Activated CD8-positive, alpha-beta memory T cell treated with anti-CD3 and anti-CD28 coated beads for 48 hours (primary cell): ENCODE measurements at regions not wholly inside any gene's neighbourhood (a gene's known extent, or its start where the extent isn't known, plus 50 kb on each side); places are given as distances from the start of the nearest gene placed in this dataset.

Source experiments
- DNase-seq, 3 experiments: peaks; one replicate each; pipeline ENCODE4 v3.0.0-alpha.2; 2020; ENCODE audit warnings: low read depth in 2 of 3, low spot score in 2 of 3

DNA sequence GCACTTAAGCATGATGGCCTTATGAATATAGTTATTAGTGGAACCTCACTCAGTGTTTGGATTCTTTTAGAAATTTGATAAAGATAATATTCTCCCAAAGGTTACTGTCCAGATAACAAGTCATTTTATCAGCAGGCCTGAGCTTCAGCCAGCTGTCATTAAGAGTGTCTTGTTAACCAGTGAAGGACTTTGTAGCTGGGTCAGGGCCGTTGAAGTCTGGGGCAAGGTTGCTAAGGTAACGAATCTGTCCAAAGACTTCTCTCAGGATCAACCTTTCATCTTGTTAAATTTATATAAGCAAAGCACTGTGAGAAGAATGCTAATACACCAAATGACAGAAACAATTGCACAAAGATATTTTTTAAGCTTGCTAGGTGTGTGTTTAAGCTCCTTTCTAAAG, 271.3 kb upstream of the TMPO start:
- DNase-seq: no peak

DNA sequence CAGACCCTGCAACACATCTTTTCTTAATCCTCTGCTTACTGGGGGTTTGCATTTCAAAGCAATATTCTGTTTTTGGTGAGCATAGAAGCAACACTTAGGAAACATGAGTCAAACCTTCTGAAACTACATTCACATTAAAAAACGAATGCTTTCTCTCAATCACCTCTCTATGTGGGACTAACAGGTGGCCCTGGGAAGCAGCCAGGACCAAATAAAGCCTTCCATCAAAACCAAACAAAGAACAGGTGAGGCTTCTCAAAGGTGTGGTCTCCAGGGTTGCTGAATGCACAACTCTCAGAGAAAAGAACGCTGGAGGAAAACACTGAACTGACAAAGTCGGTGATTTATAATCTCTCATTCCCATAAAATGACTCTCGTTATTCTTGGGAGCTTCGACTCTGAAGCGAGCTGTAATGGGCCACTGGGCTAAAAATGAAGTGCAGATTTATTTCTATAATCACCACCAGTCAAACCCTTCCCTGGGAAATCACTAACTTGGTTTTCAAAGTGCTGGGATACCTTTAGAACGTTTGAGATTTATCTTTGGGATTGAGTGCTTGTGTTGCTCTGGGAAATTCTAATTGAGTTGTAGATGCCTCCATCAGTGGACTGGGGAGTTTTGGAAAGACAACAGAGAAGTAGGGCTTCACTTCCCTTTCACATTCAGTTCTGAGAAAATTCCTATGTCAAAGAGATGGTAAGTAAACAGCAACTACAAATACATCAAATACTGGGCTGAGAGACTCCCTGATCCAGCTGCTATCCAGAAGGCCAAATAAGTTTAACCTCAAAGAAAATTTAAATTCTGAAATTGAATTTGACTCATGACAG, 262.0 kb upstream of the TMPO start:
- no peak for DNase-seq

DNA sequence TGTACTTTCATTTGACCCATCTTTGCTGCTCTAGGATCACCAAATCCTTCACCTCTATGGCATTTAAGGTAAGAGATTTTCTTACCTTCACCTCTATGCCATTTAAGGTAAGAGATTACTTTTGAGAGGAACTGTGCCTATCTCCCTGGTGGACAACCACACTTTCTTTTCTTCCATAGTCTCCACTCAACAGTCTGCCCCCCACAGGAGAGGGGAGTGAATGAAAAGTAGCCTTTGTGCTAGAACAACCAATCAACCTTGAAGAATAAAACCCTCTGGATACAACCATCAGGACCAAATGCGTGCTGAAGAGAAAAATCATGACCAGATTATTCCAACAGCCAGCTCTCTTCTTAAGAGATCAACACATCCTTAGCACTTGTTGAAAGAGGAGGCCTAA, 258.6 kb upstream of the TMPO start:
- no peak for DNase-seq

DNA sequence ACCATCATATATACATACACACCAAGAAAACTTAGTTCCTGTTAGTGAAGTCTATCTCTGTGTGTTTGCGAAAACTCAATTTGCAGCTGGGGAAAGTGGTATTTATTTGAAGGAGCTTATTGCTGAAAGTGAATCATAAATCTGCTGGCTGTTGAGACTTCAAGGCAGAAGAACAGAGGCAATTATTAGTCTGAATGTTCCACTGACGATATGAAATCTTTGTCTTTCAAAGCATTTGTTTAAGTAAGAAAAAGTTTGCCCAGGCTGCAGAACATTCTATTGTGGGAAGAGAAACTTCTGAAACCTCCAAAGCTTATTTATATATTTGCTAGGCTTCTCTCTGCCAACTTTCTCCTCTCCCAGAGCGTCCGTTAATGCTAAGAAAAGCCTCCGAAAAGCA, 255.7 kb upstream of the TMPO start:
- DNase-seq: no peak

DNA sequence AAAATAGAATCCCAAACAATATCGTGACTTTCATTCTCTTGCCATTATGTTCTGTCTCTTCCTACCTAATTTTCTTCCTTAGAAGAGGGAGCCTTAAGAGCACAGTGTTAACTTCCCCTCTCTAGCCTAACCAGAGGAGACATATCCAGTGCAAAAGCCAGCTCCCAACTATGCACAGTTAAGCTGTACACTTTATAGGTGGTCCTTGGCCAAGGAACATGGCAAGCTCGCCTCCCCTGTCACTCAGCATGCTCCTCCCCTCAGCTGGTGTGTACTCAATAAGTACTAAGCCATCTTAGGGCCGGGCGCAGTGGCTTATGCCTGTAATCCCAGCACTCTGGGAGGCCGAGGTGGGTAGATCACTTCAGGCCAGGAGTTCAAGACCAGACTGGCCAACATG, 255.1 kb upstream of the TMPO start:
- no peak for DNase-seq

DNA sequence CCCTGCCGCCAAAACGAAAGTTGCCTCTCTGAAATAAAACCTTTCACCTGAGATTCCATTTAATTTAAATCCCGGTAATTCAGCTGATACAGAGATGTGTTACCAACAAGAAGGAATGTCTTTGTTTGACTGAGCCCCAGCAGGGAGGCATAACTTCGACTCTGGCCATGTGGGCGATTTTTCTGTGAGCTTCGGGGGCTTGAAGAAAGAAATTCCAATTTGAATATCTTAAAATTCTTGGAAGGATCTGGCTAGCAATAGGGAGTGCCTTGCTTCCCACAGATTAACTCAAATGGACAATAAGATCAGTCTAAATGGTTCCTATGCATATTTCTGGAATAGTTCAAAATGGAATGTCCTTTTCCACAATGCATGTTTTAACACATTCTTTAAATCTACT, 252.5 kb upstream of the TMPO start:
- DNase-seq: no peak

DNA sequence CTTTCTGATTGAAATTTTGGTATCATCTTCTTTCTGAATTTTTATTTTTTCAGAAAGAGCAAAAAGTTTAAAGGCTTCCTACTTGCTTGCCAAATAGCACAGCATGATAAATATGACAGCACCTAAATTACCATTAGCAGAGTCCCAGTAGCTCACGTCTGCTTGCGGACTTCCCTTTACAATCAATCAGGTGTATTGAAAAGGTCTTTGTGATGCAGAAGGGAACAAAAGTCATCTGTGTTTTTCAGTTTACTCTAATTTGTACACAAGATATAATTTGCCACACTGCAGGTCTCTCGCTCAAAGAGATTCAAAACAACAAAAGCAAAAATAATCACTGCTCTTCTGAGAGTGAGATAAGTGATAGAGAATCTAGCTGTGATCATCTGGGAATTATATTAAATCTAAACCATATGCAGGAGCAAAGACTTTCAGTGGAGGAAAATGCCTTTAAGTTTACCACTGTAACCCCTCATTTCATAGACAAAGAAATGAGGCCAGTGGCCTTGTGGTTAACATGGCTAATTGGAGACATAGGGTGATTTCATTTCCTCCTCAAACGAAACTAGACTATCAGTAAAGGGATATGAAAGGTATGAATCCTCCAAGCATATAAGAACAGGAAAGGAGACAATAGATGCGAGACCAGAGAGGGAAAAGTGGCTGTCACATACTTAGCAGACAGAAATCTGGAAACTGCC, 240.8 kb upstream of the TMPO start:
- DNase-seq: no peak

DNA sequence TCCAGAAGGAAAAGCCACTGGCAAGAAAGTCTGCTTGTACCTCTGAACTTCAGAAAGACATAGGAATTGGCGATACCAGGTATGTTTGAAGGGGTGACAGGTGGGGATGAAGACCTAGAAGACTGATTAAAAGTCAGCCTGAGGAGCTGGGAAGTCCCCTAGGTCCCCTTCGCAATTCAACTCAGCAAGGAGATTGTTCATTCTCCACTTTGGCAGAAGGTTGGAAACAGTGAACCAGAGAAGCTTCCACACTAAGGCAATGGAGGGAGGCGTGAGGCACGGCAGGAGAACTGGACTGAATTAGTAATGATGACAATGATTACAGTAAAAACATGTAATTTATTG, 240.3 kb upstream of the TMPO start:
- no peak for DNase-seq

DNA sequence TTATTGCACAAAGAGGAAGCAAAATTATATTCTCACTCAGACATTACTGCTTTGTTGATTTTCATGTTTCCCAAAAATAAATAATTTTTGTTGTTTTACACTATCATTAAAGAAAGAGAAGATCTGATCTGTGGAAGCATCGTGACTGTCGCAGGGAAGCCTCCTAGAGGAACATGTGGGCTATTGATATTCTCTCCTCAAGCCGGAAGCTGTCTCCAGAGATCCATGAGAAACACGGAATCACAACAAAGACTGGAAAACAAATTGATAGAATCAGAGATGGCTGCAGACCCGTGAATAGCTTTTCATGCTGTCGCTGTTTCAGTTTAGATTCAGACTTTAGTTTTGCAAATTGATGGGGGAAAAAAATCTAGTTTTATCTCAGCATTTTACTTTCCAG, 235.2 kb upstream of the TMPO start:
- no peak for DNase-seq

DNA sequence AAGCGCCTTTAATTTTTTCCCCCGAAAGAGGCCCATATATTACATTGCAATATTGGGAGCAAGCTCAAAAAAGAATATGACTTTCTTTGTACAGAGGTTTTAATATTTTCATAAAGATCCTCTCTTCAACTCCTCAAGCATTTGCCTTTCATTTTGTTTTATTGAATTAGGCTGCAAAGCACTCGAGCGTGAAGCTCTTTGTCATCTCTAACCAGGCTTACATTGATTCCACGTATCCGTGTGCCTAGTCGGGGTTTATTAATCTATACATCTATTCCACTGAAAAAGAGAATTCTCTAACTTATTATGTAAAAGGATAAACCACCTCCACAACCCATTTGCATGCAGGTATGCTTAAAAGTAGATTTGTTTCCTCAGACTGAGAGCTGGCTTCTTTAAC, 234.8 kb upstream of the TMPO start:
- DNase-seq: no peak

DNA sequence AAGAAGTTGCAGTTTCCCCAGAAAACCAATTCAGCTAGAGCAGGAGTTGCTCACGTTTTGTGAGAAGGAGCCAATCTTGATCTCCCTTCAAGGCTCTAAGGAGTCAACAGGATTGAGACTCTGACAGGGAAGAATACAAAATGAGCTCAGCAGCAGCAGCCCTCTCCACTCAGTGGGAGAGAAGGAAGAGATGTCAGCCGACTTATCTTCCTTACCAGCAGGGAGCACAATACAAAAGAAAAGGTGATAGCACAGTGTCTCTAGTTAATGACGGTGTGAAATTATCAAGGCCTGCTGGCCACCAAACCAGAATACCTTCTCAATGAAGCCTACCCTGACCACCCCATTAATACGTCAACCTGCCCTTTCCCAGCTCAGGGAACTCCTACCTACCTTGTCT, 223.6 kb upstream of the TMPO start:
- DNase-seq: no peak

DNA sequence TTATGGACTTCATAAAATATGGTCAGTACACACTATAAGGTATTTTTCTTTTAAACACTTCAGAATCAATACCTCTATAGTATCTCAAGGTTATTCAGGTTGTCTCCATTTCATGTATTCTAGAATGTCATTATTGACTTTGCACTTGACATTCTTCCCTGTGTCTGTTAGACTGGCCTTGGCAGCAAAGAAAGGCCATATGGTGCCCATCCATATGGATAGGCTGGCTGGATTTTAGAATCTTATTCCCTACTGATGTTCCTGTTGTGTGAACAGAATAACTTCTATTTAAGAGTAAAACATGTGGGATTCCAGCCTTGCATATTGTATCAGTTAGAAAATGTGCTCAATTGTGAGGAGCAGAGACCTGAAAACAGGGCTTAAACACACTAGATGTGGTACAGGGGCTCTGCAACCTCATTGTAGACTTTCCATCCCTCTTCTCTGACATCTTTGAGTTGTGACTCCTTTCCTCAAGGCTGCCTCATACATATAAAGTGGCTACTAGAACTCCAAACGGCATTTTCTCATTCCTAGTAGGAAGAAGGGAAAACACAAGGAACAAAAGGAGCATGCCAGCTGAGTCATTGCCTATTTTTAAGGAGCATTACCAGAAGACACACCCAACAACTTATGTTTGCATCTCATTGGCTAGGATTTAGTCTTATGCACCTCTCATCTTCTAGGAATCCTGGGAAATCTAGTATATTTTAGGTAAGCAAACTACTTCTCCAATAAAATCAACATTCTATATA, 221.2 kb upstream of the TMPO start:
- DNase-seq: no peak

DNA sequence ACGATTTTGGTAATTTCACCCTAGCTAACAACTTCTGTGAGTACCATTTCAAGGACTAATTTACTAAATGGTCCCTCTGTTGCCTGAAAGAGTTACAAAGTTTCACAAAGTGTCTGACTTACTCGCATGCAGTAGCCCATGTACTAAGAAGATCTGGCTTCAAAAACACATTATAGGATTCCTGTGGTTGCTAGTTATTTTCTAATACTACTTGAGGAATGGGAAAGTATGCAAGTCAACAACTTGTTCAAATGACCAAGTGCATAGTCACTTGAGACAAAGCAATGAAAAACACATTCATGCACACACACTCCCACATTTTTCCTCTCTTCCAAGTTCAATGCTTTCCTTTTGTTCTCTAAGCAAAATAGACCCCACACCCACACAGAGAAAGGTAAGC, 219.7 kb upstream of the TMPO start:
- DNase-seq: no peak

DNA sequence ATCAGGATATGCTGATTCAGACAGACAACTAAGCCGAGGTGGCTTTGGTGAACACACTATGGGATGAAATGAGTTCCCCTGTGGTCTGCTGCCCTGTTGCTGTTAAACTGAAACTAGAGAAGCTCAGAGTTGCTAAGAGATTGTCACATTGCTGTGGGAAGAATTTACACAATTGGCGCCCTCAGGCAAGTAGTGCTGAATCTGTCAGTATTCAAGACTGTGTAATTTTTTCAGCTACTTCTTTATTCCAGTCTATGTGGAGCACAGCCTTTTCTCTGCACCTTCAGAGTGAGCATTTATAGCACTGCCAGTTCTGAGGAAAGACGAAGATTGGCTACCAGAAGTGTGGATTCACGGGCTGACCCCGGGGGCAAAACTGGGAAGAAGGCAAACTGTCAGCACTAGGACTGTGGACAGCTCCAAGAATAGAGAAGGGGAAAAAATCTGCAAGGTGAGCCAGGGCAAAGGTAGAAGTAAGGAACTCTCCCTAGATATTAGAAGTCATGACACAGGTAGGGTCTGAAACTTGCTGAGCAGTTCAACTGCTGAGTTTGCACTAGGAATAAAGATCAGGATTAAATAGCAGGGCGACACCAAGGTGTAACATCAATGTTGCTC, 218.8 kb upstream of the TMPO start:
- no peak for DNase-seq

DNA sequence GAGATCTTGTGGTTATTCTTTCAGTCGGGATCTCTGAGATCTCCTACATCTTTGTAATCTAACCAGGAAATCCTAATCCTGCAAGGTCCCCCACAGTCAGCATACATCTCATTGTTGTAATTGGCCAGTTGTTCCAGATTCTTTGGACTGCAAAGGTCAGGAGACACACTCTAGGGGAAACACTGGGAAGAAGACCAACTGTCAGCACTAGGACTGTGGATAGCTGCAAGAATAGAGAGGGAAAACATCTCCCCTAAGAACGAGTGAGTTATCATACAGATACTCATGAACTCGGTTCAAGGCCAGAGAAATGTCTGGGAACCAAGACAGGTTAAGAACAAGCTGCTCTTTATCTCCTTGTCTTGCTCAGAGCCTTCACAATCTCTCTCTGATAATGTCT, 217.9 kb upstream of the TMPO start:
- DNase-seq: no peak

DNA sequence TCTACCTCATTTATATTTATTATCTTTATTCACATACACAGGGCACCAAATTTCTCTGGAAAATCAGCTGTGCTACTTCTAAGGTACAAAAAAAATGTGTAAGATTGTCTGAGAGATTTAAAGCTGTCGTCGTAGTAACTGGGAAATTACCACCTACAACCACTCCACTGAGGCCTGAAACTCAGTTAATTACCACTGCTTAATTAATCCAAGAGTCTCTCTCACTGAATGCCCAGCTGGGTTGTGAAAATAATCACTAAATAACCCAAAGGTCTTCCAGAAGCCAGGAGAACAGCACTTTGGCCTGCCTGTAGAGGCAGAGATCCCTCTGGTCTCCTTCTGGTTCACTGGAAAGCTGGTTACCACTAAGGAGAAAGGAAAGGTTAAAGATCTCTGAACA, 207.2 kb upstream of the TMPO start:
- no peak for DNase-seq

DNA sequence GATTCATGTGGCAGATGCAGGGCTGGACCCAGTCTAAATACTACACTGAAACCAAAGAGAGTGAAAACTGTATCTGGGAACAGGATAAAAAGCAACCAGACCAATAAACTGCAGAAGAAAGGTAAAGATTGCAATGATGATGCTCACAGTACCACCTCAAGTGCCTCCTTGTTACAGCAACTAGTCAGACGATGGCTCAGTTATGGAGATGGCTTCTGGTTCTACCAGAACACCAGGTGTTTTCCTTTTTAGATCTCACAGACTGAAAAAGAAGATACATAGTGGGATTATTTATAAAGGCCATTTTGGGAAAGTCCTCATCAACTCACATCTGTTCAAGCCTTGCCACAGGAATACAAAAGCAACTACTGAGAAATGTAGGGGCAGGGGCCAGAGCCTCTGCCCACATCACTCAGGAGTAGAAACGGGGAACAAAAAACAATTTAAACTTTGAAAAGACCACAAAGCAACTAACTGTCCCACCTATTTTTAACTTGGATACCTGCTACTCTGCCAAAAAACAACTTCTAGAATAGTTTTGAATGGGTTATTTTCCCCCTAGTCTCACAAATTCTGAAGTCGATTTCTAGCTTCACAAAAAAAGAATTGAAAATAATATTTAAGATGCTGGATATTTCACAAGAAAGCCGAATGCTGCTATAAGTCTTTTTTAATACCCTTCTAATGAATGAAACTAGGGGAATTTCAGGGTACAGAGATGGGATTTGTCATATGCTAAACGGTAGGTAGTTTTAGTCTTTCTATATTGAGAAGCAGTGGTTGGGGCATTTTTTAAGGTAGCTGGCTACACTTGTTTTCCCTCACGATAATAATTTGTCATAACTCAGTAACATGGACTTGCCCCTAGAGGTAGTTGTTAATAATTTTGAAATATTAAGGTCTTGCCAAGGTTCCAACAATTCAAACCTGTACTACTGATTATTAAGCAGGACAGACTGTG, 197.2 kb upstream of the TMPO start:
- DNase-seq: no peak

DNA sequence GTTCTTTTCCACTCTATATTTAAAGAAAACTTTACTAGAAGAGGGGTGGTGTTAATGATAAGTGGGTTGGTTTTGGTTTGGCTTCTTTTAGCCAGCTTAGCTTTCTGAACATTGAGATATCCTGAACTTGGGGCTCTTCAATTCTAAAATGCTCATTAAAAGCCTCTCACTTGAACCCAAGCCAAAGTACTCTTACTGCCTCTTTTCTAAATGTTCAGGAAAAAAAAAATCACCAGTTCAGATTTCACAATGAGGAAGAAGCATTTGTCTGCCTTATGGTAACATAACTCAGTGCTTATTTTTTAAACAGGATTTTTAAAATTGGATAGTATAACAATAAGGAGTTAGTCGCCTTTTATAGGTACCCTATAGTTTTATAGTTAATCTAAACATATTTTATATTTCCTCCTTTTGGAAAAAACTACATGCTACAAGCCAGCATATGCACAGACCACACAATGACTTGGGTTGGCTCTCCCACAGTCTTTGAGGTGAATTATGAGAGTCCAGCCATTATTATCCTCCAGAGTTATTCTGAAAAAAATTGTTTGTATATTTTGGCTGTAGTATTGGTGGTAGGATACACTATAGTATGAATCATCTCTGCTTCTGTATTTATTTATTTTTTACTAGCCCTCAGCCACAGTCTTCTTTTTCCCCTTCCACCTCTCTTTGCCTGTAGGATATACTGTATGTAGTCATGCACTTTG, 195.5 kb upstream of the TMPO start:
- no peak for DNase-seq

DNA sequence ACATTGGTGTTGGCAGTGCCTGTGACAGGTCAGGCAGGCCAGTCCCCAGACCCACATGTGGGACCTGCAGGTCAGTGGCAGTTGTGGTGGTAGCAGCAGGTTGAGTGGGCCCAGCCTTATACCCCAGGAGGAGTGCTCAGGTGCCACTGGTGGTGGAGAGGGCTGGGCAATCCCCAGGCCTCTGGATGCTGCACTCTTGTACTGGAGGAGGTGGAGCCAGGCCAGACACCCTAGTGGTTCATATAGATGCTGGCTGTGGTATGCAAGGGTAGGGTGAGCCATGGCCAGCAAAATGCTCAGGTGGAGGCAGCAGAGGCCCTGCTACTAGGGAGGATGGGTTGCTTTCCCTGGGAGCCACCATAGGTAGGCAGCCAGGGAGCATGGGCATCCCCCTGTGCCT, 190.4 kb upstream of the TMPO start:
- DNase-seq: no peak

DNA sequence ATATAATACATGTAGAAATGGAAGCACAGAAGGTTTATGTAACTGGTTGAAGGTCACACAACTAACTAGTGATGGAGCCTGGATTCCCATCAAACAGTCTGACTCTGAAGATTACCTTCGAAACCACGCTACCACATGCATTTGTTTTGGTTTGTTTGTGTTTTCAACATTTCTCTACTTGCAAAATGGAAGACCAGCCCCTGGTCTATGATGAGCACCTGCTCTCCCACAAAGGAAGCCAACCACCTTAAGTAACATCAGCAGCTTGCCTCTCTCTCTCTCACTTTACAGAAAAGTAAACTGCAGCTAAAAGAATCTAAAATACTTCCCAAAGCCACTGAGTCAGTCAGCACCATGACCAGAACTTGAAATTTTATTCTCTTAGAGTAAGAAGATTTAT, 186.9 kb upstream of the TMPO start:
- no peak for DNase-seq
